GM13977 (cell line): ENCODE measurements at regions not wholly inside any gene's neighbourhood (a gene's known extent, or its start where the extent isn't known, plus 50 kb on each side); places are given as distances from the start of the nearest gene placed in this dataset.

ENCODE experiments used
- DNase-seq: peaks from one replicate; pipeline ENCODE4 v3.0.0; 2012; ENCODE audit warnings: low spot score
- in situ Hi-C: fragments of 300-500 bp; cut with MboI; formaldehyde crosslinking; loops from one replicate; pipeline ENCODE4 v1.12.0; 2022; ENCODE audit warnings: low sequenced_read_pairs, low pct_unique_long_range_greater_than_20kb, mixed read lengths, inconsistent platforms; ENCODE audit not compliant: unreplicated experiment
- TF ChIP-seq, protein P1 (sequence below): IDR thresholded peaks from 2 replicates; pipeline ENCODE4 v1.5.1; 2012; ENCODE audit warnings: mild to moderate bottlenecking, control low read depth; ENCODE audit not compliant: insufficient read depth; ENCODE audit errors: extremely low read depth, missing control alignments

DNA sequence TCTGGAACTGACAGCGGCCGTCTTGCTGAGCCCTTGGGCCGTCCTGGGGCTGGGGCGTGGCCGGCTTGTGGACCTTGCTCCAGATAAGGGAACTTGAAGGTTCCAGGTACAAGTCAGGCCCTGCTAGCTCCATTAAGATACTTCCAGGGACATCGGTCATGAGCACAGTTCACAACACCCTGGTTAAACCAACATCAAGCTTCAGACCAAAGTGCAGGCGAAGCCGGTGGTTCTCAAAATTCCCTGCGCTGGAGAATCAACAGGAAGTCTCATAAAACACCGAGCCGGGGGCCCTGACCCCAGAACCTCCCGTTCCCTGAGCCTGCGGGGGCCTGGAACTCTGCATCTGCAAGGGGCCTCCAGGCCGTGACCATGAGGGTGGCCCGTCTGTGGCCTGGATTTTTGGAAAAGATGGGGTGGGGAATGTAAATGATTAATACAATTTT is 1043.8 kb downstream of the BRD1 start:
- DNase-seq = no peak
- in situ Hi-C loops = no loop called here
- TF ChIP-seq, protein P1, sequence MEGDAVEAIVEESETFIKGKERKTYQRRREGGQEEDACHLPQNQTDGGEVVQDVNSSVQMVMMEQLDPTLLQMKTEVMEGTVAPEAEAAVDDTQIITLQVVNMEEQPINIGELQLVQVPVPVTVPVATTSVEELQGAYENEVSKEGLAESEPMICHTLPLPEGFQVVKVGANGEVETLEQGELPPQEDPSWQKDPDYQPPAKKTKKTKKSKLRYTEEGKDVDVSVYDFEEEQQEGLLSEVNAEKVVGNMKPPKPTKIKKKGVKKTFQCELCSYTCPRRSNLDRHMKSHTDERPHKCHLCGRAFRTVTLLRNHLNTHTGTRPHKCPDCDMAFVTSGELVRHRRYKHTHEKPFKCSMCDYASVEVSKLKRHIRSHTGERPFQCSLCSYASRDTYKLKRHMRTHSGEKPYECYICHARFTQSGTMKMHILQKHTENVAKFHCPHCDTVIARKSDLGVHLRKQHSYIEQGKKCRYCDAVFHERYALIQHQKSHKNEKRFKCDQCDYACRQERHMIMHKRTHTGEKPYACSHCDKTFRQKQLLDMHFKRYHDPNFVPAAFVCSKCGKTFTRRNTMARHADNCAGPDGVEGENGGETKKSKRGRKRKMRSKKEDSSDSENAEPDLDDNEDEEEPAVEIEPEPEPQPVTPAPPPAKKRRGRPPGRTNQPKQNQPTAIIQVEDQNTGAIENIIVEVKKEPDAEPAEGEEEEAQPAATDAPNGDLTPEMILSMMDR = no peak

DNA sequence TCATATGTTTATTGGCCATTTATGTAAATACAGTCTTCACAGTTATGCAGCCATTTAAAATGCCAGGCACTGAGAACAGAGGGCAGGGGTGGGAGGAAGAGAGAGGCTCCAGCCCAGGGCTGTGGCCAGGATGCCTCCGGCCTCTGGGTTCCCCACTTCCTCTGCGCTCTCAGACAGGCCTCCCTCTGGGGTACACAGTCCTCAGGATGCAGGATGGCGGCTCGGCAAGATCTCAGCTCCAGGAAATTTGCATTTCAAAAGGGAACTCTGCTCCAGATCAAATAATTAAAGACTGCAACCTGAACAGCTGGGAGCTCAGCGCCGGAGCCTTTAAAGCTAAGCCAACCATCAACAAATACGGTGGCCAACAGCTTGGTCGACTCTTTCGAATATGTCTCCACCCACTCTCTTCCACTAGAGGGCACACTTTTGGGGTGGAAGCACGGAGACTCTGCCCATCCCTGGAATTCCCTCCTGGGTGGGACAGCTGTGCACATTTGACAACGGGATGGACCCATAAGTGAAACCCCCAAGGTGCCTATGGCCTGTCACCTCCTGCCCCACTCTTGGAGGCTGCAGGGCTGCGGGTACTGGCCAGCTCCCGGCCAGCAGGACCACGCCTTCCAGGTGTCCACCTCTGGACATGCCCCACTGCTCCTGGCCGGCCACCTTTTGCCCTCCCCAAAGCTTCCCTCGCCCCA is 1044.7 kb downstream of the BRD1 start:
- DNase-seq = no peak
- in situ Hi-C loops = no loop called here
- TF ChIP-seq, protein P1 = no peak

- DNase-seq = no peak
- in situ Hi-C loops = no loop called here
- TF ChIP-seq, protein P1 = no peak
These were observed 1045.3 kb downstream of the BRD1 start for GRCh38 chr22:48782326-48782725.

DNA sequence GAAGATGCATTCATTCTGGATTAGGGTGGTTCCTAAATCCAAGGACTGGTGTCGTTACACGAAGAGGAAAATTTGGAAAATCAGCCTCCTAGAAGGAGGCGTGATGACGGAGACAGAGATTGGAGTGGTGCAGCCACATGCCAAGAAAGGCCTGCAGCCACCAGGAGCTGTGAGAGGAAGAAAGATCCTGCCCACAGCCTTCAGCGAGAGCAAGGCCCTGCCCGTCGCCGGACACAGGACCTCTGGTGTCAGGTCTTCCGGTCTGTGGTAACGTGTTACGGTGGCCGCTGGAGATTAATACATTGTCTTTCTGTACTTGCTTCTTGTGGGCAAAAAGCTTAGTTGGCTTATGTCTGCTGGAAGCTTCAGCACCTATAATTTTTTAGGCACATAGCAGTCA is 1045.8 kb downstream of the BRD1 start:
- TF ChIP-seq, protein P1 = no peak
- in situ Hi-C loops = no loop called here
- DNase-seq = no peak

GRCh38 chr22:48781391-48781790 is 1046.3 kb downstream of the BRD1 start:
- in situ Hi-C loops = no loop called here
- DNase-seq = no peak

GRCh38 chr22:48780597-48781277 is 1046.9 kb downstream of the BRD1 start:
- in situ Hi-C loops = no loop called here
- TF ChIP-seq, protein P1 = no peak
- DNase-seq = no peak

More at GRCh38 chr22:48781391-48781790, 1046.3 kb downstream of the BRD1 start:
- TF ChIP-seq, protein P1 = no peak
